Rectal smooth muscle tissue (tissue), 1 donor: ENCODE measurements at regions not wholly inside any gene's neighbourhood (a gene's known extent, or its start where the extent isn't known, plus 50 kb on each side); places are given as distances from the start of the nearest gene placed in this dataset.

Experiments
- H3K27ac ChIP-seq: one replicate; pipeline ENCODE4 v1.7.0; 2013; ENCODE audit warnings: low read depth, low read length, inconsistent platforms
- H3K27me3 ChIP-seq: one replicate; pipeline ENCODE4 v1.7.0; 2013; ENCODE audit warnings: low read length; ENCODE audit not compliant: control insufficient read depth, insufficient read depth
- H3K36me3 ChIP-seq: one replicate; pipeline ENCODE4 v1.7.0; 2013; ENCODE audit warnings: low read length; ENCODE audit not compliant: control insufficient read depth, insufficient read depth
- H3K4me1 ChIP-seq: one replicate; pipeline ENCODE4 v1.7.0; 2013; ENCODE audit warnings: low read length; ENCODE audit not compliant: control insufficient read depth, insufficient read depth
- H3K4me3 ChIP-seq: one replicate; pipeline ENCODE4 v1.7.0; 2013; ENCODE audit warnings: low read length
- H3K9ac ChIP-seq: one replicate; pipeline ENCODE4 v1.7.0; 2013; ENCODE audit warnings: low read length

DNA sequence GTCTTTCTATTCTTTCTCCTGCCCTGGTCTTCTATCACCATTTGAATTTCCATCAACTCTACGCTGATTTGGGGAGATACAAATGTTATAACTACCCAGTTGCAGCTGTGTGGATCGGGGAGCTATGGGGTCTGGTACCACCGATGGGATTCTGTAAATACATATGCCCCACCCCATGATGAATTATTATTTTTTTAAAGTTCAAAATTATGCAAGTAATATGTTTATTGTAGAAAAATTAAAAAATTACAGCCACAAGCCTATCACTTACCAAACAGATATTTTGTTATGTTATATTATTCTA lies 52.4 kb upstream of the CLMP start:
- Histone ChIP-seq H3K9ac (no peak overlapping the region), H3K27ac (no peak overlapping the region), H3K4me3 (no peak overlapping the region), H3K36me3 (no peaks in the 10 kb centered on the region), H3K4me1 (peaks cover 12% of the 10 kb centered on the region), H3K27me3 (no peaks in the 10 kb centered on the region)

DNA sequence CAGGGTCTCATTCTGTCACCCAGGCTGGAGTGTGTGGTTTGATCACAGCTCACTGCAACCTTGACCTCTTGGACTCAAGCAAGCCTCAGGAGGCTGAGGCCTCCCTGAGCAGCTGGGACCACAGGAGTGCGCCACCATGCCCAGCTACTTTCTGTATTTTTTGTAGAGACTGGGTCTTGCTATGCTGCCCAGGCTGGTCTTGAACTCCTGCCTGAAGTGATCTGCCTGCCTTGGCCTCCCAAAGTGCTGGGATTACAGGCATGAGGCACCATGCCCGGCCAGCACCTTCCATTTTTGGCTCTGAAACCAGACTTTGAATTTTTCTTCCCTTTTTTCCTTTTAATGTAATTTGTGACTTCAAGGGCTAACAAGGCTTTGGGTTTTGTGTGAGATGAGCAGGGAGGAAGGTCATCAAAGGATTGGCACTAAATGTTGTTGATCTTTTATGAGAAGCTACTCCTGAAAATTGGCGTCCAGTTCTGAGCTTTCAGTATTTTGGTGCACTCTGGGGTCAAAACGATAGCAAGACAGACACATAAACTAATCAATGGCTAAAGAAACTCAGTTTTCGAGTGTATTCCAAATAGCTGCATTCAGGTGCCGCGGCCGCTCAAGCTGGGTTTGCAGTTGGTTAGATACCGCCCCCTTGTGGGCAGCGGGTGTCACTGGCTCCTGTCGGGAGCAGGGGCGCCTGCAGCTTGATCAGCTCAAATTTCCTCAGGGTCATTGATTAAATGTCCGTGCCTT lies 51.9 kb upstream of the CLMP start:
- Histone ChIP-seq H3K9ac (no peak overlapping the region), H3K4me3 (no peak overlapping the region), H3K36me3 (no peaks in the 10 kb centered on the region), H3K4me1 (peaks cover 9% of the 10 kb centered on the region), H3K27me3 (no peaks in the 10 kb centered on the region), H3K27ac (no peak overlapping the region)

DNA sequence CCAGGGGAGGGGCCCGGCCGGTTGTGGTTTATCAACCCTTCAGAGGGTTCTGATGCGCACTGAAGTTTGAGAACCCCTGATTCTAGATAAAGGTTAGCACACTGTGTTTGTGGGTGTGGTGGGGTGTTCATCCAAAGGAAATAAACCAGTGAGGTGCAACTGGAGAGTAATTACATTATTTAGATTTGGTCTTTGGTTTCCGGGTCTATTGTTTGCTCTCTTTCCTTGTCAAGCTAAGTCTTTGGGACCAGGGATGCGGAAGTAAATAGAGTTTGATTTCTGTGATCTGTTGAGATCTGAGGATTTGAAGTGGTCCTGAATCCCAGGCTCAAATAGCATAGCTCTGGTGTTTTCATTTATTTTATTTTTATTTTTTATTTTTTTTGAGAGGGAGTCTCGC lies 50.5 kb upstream of the CLMP start:
- Histone ChIP-seq H3K4me1 (peaks cover 9% of the 10 kb centered on the region), H3K4me3 (no peak overlapping the region), H3K36me3 (no peaks in the 10 kb centered on the region), H3K9ac (no peak overlapping the region), H3K27ac (no peak overlapping the region), H3K27me3 (no peaks in the 10 kb centered on the region)
